NCI-H345 treated with DMSO at 0.1 percent for 48 hours (cell line): ENCODE measurements at regions not wholly inside any gene's neighbourhood (a gene's known extent, or its start where the extent isn't known, plus 50 kb on each side); places are given as distances from the start of the nearest gene placed in this dataset.

Experiments used
- DNase-seq: peaks from one replicate; lab custom pipeline; 2025; ENCODE audit not compliant: unreplicated experiment; lab: John Stamatoyannopoulos, UW

DNA sequence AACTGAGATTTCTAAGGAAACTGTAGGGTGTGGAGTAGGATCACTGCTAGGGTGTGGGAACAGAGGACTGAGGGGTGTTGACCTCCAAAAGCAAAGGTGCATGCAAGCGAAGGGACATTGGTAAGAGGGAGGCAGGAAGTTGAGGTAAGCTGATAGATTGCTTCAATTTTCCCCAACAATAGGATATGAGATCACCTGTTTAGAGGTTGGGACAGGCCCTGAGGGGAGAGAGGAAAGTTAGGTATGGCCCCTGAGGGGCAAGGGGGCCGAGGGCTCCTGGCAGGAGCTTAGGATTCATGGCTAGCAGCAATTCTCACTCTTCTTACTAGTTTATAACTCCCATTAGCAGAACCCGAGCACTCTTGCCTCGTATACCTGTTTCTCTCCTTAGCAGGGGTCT is 106.8 kb upstream of the RPS6KA2 start:
- DNase-seq, result no peak

DNA sequence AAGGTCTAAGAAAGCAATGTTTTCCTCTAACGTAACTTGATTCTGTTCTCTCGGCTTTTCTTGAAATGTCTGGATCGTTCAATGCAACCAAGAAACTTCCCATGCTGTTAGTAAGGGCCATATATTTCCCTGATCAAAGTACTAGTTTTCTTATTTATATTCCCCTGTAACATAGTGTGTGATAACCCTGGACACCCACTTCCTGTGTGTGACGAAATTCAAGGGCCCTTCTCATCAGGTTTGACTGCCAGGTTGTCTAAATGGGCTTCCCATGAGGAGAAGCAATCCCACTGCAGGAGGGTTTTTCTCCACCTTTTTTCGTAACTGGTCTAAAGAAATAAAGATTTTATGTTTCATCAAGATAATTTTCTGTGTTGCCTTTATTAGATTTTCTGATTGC is 102.6 kb upstream of the RPS6KA2 start:
- DNase-seq, result no peak

- peak; percentile 73 for DNase-seq
These were observed 102.0 kb upstream of the RPS6KA2 start for GRCh38 chr6:166728884-166729530.

GRCh38 chr6:166726201-166726600 is 99.2 kb upstream of the RPS6KA2 start:
- no peak for DNase-seq

- DNase-seq, result no peak
These were observed 98.5 kb upstream of the RPS6KA2 start for GRCh38 chr6:166725571-166725970.

DNA sequence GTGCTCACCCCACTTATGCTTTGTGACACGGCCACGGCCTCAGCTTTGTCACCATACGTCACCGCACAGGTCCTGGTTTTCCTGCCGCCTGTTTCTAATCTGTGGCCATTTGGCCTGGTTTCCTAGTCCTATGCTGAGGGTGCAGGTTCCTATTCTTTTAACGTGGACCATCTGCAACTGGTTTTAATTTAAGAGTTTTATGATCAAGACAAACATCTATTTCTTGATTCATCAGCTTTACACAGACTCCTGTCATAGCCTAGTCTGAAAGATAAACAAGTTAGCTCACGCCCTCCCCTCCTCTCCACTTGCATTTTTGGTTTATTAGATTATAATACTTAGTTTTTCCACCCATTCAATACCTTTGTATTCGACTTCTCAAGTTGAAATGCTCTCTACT is 97.5 kb upstream of the RPS6KA2 start:
- no peak for DNase-seq

GRCh38 chr6:166722785-166723184 is 95.7 kb upstream of the RPS6KA2 start:
- no peak for DNase-seq

DNA sequence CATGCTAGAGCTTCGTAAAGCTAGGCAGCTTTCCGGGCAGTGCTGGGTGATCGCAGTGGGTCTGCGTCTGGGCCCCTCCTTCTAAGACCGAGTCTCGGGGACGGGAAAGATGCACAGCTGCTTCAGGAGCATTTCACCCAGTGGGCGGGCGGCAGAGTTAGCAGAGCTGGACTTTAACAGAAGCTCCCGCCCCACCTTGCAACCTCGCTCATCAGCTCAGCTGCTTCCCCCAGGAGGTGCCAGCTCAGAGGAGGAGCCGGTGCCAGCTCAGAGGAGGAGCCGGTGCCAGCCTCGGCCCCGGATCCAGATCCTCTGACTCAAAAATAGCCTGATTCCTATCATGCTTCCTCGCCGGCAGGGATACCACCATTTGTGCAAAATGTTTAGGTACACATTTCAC is 94.5 kb upstream of the RPS6KA2 start:
- no peak for DNase-seq

DNA sequence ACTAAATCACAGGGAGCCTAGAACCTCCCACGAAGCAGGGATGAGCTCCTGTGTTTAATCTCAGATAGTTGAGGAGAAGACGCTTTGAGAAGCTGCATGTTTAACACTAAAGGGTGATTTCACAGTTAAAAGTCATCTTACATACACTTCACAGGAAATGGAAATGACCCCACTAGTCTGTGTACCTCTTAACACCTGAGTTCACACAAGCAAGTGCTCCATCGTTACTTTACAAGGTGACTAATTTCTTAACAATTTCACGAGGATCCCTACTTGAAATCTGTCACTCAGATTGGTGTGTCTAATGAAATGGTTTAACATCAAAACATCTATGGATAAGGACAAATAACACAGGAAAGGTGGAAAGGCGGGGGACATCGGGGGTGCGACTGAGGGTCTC is 93.8 kb upstream of the RPS6KA2 start:
- no peak for DNase-seq

DNA sequence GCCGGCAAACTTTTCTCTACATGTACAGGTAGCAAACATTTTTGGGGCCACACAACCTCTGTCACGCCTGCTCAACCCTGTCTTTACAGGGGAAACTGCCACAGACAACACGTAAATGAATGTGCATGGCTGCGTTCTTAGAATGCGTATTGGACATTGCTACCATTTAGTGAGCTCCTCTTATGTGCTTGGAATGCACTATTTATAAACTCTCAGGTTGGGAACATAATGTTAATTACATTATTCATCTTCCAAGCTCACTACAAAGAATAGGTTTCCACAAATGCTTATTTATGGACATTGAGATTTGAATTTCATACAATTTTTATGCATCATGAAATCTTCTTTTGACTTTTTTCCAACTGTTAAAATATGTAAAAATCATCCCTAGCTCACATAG is 92.0 kb upstream of the RPS6KA2 start:
- DNase-seq, result no peak

- DNase-seq, result no peak
These were observed 91.5 kb upstream of the RPS6KA2 start for GRCh38 chr6:166718516-166718915.

DNA sequence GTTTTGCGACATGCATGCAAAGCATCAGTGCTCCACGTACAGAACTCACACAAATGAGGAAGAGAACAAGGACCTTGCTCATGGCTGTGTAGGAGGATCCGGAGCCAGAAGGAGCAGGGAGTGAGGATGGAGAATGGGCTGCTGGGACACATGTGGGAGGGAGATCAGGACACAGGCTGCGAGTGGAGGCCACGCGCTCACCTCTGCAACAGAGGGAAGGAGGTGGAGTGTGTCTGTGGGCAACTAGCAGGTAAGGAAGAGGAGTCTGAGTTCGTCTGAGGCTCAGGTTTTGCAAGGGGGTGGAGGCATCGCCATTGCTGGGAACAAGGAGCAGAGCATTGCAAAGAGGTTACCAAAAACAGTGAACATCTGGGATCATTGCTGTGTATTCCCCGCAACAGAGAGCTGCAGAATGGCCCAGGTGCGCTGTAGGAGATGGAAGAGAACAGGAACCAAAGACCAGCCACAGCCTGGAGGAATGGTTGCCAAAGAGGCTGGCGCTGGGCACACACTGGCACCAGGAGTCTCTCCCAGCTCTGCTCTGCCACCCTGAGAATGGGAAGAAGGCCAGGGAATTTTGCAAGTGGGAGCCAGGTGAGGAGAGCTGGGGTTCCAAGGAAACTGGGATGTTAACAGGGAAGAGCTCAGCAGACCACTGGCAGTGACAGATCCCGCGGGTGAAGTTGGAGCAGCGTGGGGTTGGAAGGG is 90.0 kb upstream of the RPS6KA2 start:
- DNase-seq, result no peak

DNA sequence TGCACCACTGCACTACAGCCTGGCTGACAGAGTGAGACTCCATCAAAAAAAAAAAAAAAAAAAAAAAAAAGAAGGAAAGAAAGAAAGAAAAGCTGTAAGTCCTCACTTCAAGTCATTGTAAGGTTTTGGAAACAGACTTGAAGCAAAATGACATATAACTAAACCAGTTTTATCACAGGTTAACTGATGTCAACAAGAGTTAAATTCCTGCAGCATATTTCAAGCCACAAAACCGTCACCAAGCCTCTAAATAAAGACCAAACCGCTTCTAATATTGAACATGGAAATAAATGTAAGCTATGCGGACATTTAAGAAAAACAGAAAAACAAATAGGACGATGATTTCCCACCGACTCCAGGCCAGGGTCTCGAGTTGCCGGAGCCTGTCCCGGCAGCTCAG is 88.9 kb upstream of the RPS6KA2 start:
- DNase-seq, result no peak

GRCh38 chr6:166715065-166715464 is 88.0 kb upstream of the RPS6KA2 start:
- DNase-seq, result no peak

GRCh38 chr6:166714581-166714980 is 87.5 kb upstream of the RPS6KA2 start:
- no peak for DNase-seq

GRCh38 chr6:166714187-166714510 is 87.1 kb upstream of the RPS6KA2 start:
- no peak for DNase-seq

DNA sequence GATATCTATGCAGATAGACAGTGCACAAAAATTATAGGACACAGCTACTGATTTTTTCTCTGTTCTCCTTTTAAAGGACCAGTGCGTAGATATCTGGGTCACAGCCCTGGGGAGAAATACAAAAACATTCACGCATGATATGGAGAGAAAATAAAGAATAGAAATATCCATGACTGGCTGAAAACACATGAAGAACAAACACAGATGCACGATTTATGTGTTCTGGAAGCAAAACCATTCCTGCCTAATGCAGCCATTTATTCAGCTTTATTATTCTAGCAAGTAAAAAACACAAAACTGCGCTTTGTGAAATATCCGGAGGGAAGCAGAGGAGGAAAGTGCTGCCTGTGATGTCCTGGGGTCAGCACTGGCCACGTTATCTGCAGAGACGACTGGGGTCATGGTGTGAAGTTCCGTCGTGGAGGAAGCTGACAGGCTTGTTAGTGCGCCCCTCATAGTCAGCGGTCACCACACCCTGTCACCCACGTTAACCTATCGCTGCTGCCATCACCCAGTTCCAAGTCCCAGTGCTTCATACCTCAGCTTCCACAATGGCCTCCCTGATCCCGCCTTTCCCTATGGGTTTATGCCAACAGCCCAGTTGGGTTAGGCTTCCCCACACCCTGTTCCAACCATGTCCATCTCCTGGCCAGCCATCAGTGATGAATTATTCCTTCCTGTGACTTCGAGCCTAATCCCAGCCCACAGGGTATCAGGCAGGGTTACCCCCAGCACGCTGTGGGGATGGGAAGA is 86.6 kb upstream of the RPS6KA2 start:
- no peak for DNase-seq

- no peak for DNase-seq
These were observed 85.5 kb upstream of the RPS6KA2 start for GRCh38 chr6:166712286-166713228.

GRCh38 chr6:166710084-166710483 is 83.0 kb upstream of the RPS6KA2 start:
- DNase-seq, result no peak

DNA sequence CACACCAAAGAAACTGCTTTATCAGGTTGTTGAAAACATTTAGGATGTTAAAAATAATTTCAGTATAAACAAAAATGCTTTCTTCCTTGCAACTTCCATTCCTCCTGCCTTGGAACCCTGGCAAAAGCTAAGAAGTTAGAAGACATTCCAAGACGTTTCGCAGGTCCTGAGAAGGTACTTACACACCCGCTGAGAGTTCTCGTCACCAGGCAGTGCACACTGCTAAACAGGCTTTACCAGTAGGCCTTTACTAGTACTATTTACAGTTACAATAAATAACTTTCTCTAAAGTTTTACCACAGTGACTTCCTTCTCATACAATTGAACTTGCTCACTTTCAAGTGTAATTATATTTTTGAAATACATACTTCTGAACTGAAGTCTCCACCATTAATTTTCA is 81.4 kb upstream of the RPS6KA2 start:
- DNase-seq, result no peak

DNA sequence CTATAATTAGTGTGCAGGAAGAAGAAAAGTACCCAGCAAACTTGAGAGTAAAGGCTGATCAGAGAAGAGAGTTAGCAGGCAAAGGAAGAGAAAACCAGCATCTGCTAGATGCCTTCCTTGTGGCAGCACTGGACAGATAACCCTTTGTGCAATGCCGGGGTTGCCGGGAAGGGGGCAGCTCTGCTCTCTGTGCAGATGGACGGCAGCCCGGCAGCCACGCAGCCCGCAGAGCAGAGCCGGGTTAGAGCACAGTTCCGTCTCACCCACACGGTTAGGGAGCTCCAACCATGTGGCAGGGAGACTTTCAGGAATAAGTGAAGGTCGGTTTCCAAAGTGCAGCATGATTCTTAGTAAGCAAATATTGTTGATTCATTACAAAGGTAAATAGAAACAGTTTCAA is 80.0 kb upstream of the RPS6KA2 start:
- DNase-seq, result peak; percentile 20
